ENCODE measurements at regions not wholly inside any gene's neighbourhood (a gene's known extent, or its start where the extent isn't known, plus 50 kb on each side); places are given as distances from the start of the nearest gene placed in this dataset.

GRCh38 chr21:38675182-38675824 lies 130.4 kb upstream of the ETS2 start:
- TF ChIP-seq, protein P1, sequence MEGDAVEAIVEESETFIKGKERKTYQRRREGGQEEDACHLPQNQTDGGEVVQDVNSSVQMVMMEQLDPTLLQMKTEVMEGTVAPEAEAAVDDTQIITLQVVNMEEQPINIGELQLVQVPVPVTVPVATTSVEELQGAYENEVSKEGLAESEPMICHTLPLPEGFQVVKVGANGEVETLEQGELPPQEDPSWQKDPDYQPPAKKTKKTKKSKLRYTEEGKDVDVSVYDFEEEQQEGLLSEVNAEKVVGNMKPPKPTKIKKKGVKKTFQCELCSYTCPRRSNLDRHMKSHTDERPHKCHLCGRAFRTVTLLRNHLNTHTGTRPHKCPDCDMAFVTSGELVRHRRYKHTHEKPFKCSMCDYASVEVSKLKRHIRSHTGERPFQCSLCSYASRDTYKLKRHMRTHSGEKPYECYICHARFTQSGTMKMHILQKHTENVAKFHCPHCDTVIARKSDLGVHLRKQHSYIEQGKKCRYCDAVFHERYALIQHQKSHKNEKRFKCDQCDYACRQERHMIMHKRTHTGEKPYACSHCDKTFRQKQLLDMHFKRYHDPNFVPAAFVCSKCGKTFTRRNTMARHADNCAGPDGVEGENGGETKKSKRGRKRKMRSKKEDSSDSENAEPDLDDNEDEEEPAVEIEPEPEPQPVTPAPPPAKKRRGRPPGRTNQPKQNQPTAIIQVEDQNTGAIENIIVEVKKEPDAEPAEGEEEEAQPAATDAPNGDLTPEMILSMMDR (IDR thresholded peaks at IDR 0.05; ENCODE audit: low read depth, low read length): no peak

GRCh38 chr21:38678827-38679226 lies 126.9 kb upstream of the ETS2 start:
- TF ChIP-seq, protein P1 (IDR thresholded peaks at IDR 0.05; ENCODE audit: low read depth, low read length): no peak
- DNase-seq (ENCODE audit: extremely low read depth, low read depth): no peak

More at GRCh38 chr21:38675182-38675824, 130.4 kb upstream of the ETS2 start:
- no peak for DNase-seq (ENCODE audit: extremely low read depth, low read depth)

- TF ChIP-seq, protein P1 (IDR thresholded peaks at IDR 0.05; ENCODE audit: low read depth, low read length): no peak
- DNase-seq (ENCODE audit: extremely low read depth, low read depth): no peak
These were observed 126.2 kb upstream of the ETS2 start for GRCh38 chr21:38679534-38679933.

- TF ChIP-seq, protein P1 (IDR thresholded peaks at IDR 0.05; ENCODE audit: low read depth, low read length): no peak
- DNase-seq (ENCODE audit: extremely low read depth, low read depth): no peak
These were observed 125.3 kb upstream of the ETS2 start for GRCh38 chr21:38680401-38680800.

DNA sequence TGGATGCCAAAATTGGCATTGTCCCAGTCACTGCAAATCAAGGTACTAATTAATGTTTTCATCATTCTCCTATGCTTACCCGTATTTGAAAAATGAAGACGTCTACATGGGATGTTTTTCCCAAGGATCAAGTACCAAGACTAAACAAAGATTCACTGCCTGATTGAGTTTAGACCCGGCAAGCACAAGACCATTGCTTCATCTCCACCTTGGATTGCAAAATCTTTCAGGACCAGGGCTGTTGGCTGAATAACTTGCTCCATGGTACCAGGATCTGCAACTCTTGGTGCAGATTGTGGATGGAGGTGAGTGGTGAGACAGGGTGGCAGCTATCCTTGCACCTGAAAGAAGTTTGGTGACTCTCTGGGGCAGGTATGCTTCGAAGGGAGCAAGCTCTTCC lies 122.5 kb upstream of the ETS2 start:
- TF ChIP-seq, protein P1 (IDR thresholded peaks at IDR 0.05; ENCODE audit: low read depth, low read length): no peak
- no peak for DNase-seq (ENCODE audit: extremely low read depth, low read depth)

- TF ChIP-seq, protein P1 (IDR thresholded peaks at IDR 0.05; ENCODE audit: low read depth, low read length): no peak
- DNase-seq (ENCODE audit: extremely low read depth, low read depth): no peak
These were observed 117.7 kb upstream of the ETS2 start for GRCh38 chr21:38688068-38688467.

DNA sequence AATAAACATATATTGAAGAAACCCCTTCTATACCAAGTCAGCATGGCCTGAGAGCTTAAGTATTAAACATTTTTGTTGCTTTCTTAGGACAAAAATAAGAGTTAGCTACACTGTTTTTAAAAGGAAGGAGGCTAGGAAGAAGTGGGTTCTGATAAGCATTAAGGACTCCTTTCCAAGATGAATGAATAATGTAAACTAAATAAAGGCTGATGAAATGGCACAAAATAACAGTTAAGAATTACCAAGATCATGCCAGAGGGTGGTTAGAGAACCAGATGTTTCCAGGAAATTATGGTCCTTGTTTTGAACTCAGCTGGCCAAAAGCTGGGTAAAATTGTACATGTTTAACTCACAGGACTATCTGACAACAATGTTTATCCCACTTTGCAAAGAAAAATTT lies 114.1 kb upstream of the ETS2 start:
- TF ChIP-seq, protein P1 (IDR thresholded peaks at IDR 0.05; ENCODE audit: low read depth, low read length): no peak

More for the DNA sequence above, 114.1 kb upstream of the ETS2 start:
- DNase-seq (ENCODE audit: extremely low read depth, low read depth): no peak
